Fibroblast of the aortic adventitia (primary cell): ENCODE measurements at regions not wholly inside any gene's neighbourhood (a gene's known extent, or its start where the extent isn't known, plus 50 kb on each side); places are given as distances from the start of the nearest gene placed in this dataset.

Source experiments
- DNase-seq: peaks from one replicate; pipeline ENCODE4 v3.0.0-alpha.2; 2010; ENCODE audit warnings: low read depth
- H3K4me3 ChIP-seq: 2 replicates; pipeline ENCODE4 v1.5.1; 2011; ENCODE audit warnings: low read depth, mild to moderate bottlenecking, control low read depth, low read length, moderate library complexity
- CTCF ChIP-seq: IDR thresholded peaks from 2 replicates; pipeline ENCODE4 v1.5.1; 2011; ENCODE audit warnings: mild to moderate bottlenecking, low read length, control low read depth, inconsistent platforms; ENCODE audit not compliant: insufficient read depth

GRCh38 chr1:30535595-30536325, 187.6 kb downstream of the MATN1 start:
- no peak for TF ChIP-seq CTCF
- H3K4me3 ChIP-seq: no peak overlapping the region
- DNase-seq: no peak

GRCh38 chr1:30534551-30534940, 188.8 kb downstream of the MATN1 start:
- TF ChIP-seq CTCF: no peak
- DNase-seq: no peak
- H3K4me3 ChIP-seq: no peak overlapping the region

GRCh38 chr1:30533796-30534550, 189.4 kb downstream of the MATN1 start:
- no peak for DNase-seq
- no peak for TF ChIP-seq CTCF
- no peak overlapping the region for H3K4me3 ChIP-seq

GRCh38 chr1:30533141-30533540, 190.2 kb downstream of the MATN1 start:
- no peak overlapping the region for H3K4me3 ChIP-seq
- TF ChIP-seq CTCF: no peak
- no peak for DNase-seq

- no peak for TF ChIP-seq CTCF
- H3K4me3 ChIP-seq: no peak overlapping the region
Observed at GRCh38 chr1:30532621-30533020, 190.8 kb downstream of the MATN1 start.

GRCh38 chr1:30527511-30528140, 195.8 kb downstream of the MATN1 start:
- no peak for TF ChIP-seq CTCF
- no peak for DNase-seq
- no peak overlapping the region for H3K4me3 ChIP-seq

More at GRCh38 chr1:30532621-30533020, 190.8 kb downstream of the MATN1 start:
- no peak for DNase-seq
